ENCODE measurements at regions not wholly inside any gene's neighbourhood (a gene's known extent, or its start where the extent isn't known, plus 50 kb on each side); places are given as distances from the start of the nearest gene placed in this dataset.

DNA sequence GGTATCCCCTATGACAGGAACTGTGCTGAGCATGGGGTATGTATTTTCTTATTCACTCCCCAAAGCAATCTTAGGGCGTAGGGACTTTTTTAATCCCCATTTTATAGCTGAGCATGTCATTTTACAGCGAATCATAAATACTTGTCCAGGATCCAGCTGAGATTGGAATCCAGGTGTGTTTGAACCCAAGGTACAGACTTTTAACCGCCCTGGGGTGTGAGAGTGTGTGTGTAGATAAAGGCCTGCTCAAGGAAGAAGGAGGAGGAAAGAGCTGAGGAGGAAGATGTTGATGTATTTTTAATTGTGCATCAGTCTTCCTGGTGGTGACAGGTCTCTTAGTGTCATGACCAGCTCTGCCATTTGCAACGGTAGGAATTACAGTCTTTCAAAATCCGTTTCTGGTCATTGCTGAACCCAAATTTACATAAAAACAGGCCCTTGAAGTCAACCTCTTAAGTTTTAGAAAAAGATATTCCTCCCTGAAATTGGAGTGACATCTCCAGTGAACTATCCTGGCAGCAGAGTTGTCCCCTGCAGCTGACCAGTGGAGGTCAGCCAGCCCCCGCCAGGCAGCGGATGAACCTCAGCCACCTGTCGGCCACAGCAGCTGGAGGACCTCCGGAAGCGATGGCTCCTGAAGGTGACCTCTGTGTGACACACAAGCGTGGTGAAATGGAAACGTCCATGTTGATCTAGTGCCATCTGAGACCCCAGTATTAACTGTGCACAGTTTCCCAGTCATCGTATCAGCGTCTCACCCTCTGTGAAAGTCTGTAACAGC, 92.8 kb upstream of the MITF start:
- Mint-ChIP-seq H3K36me3 (ENCODE audit: insufficient read depth, unreplicated experiment) (no peaks in the 10 kb centered on the region), H3K27ac (ENCODE audit: unreplicated experiment) (no peak overlapping the region), H3K27me3 (ENCODE audit: insufficient read depth, unreplicated experiment) (peaks cover 27% of the 10 kb centered on the region), H3K4me1 (ENCODE audit: low read depth, unreplicated experiment) (no peaks in the 10 kb centered on the region), H3K4me3 (ENCODE audit: unreplicated experiment) (no peak overlapping the region), H3K9me3 (ENCODE audit: unreplicated experiment) (no peaks in the 10 kb centered on the region)
- TF ChIP-seq, protein P1, sequence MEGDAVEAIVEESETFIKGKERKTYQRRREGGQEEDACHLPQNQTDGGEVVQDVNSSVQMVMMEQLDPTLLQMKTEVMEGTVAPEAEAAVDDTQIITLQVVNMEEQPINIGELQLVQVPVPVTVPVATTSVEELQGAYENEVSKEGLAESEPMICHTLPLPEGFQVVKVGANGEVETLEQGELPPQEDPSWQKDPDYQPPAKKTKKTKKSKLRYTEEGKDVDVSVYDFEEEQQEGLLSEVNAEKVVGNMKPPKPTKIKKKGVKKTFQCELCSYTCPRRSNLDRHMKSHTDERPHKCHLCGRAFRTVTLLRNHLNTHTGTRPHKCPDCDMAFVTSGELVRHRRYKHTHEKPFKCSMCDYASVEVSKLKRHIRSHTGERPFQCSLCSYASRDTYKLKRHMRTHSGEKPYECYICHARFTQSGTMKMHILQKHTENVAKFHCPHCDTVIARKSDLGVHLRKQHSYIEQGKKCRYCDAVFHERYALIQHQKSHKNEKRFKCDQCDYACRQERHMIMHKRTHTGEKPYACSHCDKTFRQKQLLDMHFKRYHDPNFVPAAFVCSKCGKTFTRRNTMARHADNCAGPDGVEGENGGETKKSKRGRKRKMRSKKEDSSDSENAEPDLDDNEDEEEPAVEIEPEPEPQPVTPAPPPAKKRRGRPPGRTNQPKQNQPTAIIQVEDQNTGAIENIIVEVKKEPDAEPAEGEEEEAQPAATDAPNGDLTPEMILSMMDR (IDR thresholded peaks at IDR 0.05; ENCODE audit: insufficient read depth in 1 of 2, low read depth in 1 of 2, low read length in 1 of 2, severe bottlenecking in 1 of 2, unreplicated experiment in 1 of 2) = no peak
- intact Hi-C loops (cut with micrococcal nuclease; ENCODE audit: unreplicated experiment) = no loop called here
- DNase-seq = no peak
- ChIA-PET POLR2A (no interaction called here), CTCF (no interaction called here)
- Histone ChIP-seq H3K9me3 (no peaks in the 10 kb centered on the region), H3K36me3 (ENCODE audit: control insufficient read depth, insufficient read depth, low read length) (no peaks in the 10 kb centered on the region), H3K4me3 (ENCODE audit: low read depth, low read length) (no peak overlapping the region), H3K4me1 (no peaks in the 10 kb centered on the region), H3K27me3 (replicated peaks; ENCODE audit: control insufficient read depth, insufficient read depth, low read length) (no peaks in the 10 kb centered on the region)
- no TSS peak for BruUV-seq (replicated peaks)

DNA sequence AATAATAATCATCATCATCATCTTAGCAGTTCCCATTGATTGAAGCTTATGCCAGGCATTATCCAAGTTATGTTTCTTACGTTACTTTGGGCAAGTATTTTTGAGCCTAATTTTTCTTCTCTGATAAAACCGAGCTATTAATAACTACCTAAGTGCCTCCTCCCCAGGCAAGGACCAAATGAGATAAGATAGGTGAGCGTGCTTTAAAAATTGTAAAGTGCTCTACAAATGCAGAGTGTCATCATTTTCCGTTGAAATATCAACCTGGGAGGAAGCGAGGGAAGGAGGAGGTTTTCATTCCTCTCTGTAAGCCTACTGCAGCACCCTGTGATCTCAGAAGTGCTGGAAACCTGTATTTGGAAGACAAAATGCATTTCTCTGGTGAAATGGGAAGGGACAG, 96.7 kb upstream of the MITF start:
- H3K9me3 Mint-ChIP-seq (ENCODE audit: unreplicated experiment) = no peaks in the 10 kb centered on the region
- peaks cover 9% of the 10 kb centered on the region for H3K27me3 Mint-ChIP-seq (ENCODE audit: insufficient read depth, unreplicated experiment)
- H3K36me3 Mint-ChIP-seq (ENCODE audit: insufficient read depth, unreplicated experiment) = no peaks in the 10 kb centered on the region
- H3K4me3 Mint-ChIP-seq (ENCODE audit: unreplicated experiment) = no peak overlapping the region
- ChIA-PET CTCF (interaction anchor here (0.6 kb wide), 1 partner anchor 115 kb away, joined by 3 read pairs; no protein-coding TSS in a partner anchor), POLR2A (no interaction called here)
- no TSS peak for BruUV-seq (replicated peaks)
- intact Hi-C loops (cut with micrococcal nuclease; ENCODE audit: unreplicated experiment) = no loop called here
- Histone ChIP-seq H3K4me1 (no peaks in the 10 kb centered on the region), H3K9me3 (no peaks in the 10 kb centered on the region), H3K36me3 (ENCODE audit: control insufficient read depth, insufficient read depth, low read length) (no peaks in the 10 kb centered on the region), H3K27me3 (replicated peaks; ENCODE audit: control insufficient read depth, insufficient read depth, low read length) (no peaks in the 10 kb centered on the region), H3K4me3 (ENCODE audit: low read depth, low read length) (no peak overlapping the region)
- no peak overlapping the region for H3K27ac Mint-ChIP-seq (ENCODE audit: unreplicated experiment)
- DNase-seq = no peak
- H3K4me1 Mint-ChIP-seq (ENCODE audit: low read depth, unreplicated experiment) = no peaks in the 10 kb centered on the region
- TF ChIP-seq, protein P1 (IDR thresholded peaks at IDR 0.05; ENCODE audit: insufficient read depth in 1 of 2, low read depth in 1 of 2, low read length in 1 of 2, severe bottlenecking in 1 of 2, unreplicated experiment in 1 of 2) = no peak

DNA sequence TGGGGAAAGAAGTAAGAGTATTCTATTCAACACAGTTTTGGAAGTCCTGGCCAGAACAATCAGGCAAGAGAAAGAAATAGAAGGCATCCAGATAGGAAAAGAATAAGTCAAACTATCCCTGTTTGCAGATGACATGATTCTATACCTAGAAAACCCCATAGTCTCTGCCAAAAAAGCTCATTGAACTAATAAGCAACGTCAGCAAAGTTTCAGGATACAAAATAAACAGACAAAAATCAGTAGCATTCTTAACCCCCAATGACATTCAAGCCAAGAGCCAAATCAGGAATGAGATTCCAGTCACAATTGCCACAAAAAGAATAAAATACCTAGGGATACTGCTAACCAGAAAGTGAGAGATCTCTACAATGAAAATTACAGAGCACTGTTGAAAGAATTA, 99.4 kb upstream of the MITF start:
- ChIA-PET POLR2A (no interaction called here), CTCF (no interaction called here)
- Histone ChIP-seq H3K36me3 (ENCODE audit: control insufficient read depth, insufficient read depth, low read length) (no peaks in the 10 kb centered on the region), H3K4me3 (ENCODE audit: low read depth, low read length) (no peak overlapping the region), H3K4me1 (no peaks in the 10 kb centered on the region), H3K9me3 (no peaks in the 10 kb centered on the region), H3K27me3 (replicated peaks; ENCODE audit: control insufficient read depth, insufficient read depth, low read length) (no peaks in the 10 kb centered on the region)
- DNase-seq = no peak
- no peak overlapping the region for H3K27ac Mint-ChIP-seq (ENCODE audit: unreplicated experiment)
- TF ChIP-seq, protein P1 (IDR thresholded peaks at IDR 0.05; ENCODE audit: insufficient read depth in 1 of 2, low read depth in 1 of 2, low read length in 1 of 2, severe bottlenecking in 1 of 2, unreplicated experiment in 1 of 2) = no peak
- no peak overlapping the region for H3K4me3 Mint-ChIP-seq (ENCODE audit: unreplicated experiment)
- H3K27me3 Mint-ChIP-seq (ENCODE audit: insufficient read depth, unreplicated experiment) = peaks cover 9% of the 10 kb centered on the region
- H3K4me1 Mint-ChIP-seq (ENCODE audit: low read depth, unreplicated experiment) = no peaks in the 10 kb centered on the region
- intact Hi-C loops (cut with micrococcal nuclease; ENCODE audit: unreplicated experiment) = no loop called here
- no peaks in the 10 kb centered on the region for H3K9me3 Mint-ChIP-seq (ENCODE audit: unreplicated experiment)
- H3K36me3 Mint-ChIP-seq (ENCODE audit: insufficient read depth, unreplicated experiment) = no peaks in the 10 kb centered on the region
- BruUV-seq (replicated peaks) = no TSS peak
